SU-DHL-6 (cell line): ENCODE measurements at regions not wholly inside any gene's neighbourhood (a gene's known extent, or its start where the extent isn't known, plus 50 kb on each side); places are given as distances from the start of the nearest gene placed in this dataset.

Experiments
- EZH2phosphoT487 ChIP-seq: fragments of 200-600 bp; sonication (generic), shearing (Covaris generic); conservative IDR thresholded peaks from 2 replicates; pipeline ENCODE4 v1.6.1; 2018; ENCODE audit warnings: mild to moderate bottlenecking, antibody characterized with exemption, low read length, moderate library complexity, mixed read lengths
- TF ChIP-seq, protein P1 (sequence below): fragments of 200-600 bp; sonication (generic); IDR thresholded peaks from one replicate; pipeline ENCODE4 v1.5.1; 2017; ENCODE audit warnings: antibody characterized with exemption, mild to moderate bottlenecking, low read length, moderate library complexity; ENCODE audit not compliant: insufficient read depth, poor library complexity, severe bottlenecking

DNA sequence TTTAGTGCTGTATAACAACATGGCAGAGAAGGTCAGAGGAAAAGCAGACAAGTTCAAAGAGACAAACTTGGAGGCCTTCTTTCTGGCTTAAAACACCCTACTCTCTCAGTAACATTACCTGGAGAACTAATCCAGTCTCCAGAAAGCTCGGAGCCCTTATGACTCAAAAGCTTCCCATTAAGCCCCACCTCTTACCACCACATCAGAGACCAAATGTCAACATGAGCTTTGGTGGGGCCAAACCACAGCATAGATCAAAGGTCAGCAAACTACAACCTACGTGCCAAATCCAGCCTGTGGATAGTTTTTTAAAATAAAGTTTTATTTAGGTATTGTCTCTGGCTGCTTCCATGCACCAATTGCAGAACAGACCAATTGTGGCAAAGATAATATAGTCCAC is 589.9 kb downstream of the DNAH5 start:
- TF ChIP-seq, protein P1, sequence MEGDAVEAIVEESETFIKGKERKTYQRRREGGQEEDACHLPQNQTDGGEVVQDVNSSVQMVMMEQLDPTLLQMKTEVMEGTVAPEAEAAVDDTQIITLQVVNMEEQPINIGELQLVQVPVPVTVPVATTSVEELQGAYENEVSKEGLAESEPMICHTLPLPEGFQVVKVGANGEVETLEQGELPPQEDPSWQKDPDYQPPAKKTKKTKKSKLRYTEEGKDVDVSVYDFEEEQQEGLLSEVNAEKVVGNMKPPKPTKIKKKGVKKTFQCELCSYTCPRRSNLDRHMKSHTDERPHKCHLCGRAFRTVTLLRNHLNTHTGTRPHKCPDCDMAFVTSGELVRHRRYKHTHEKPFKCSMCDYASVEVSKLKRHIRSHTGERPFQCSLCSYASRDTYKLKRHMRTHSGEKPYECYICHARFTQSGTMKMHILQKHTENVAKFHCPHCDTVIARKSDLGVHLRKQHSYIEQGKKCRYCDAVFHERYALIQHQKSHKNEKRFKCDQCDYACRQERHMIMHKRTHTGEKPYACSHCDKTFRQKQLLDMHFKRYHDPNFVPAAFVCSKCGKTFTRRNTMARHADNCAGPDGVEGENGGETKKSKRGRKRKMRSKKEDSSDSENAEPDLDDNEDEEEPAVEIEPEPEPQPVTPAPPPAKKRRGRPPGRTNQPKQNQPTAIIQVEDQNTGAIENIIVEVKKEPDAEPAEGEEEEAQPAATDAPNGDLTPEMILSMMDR = no peak
- no peak for TF ChIP-seq EZH2phosphoT487
